HepG2 (cell line): ENCODE measurements at regions not wholly inside any gene's neighbourhood (a gene's known extent, or its start where the extent isn't known, plus 50 kb on each side); places are given as distances from the start of the nearest gene placed in this dataset.
A peak's percentile ranks its signal among the peaks of the same experiment; 100 is the strongest.

ENCODE experiments used
- CHCHD3 ChIP-seq: sonication (generic); formaldehyde crosslinking; IDR thresholded peaks from 2 replicates; pipeline ENCODE4 v1.8.0; 2022; ENCODE audit warnings: mild to moderate bottlenecking, missing genetic modification reagents, moderate library complexity
- ELF1 ChIP-seq: sonication (generic); formaldehyde crosslinking; IDR thresholded peaks from 2 replicates; pipeline ENCODE4 v1.4.0; 2020; ENCODE audit warnings: missing genetic modification reagents
- HOXA5 ChIP-seq: sonication (generic); formaldehyde crosslinking; IDR thresholded peaks from 2 replicates; pipeline ENCODE4 v1.4.0; 2020; ENCODE audit warnings: missing genetic modification reagents
- HOXA7 ChIP-seq: sonication (generic); formaldehyde crosslinking; IDR thresholded peaks from 2 replicates; pipeline ENCODE4 v1.8.1; 2022; ENCODE audit warnings: mild to moderate bottlenecking, missing genetic modification reagents, moderate library complexity
- IRX3 ChIP-seq: sonication (generic); formaldehyde crosslinking; IDR thresholded peaks from 2 replicates; pipeline ENCODE4 v1.8.1; 2023; ENCODE audit warnings: mild to moderate bottlenecking, low read depth, missing genetic modification reagents, borderline replicate concordance
- JUN ChIP-seq: sonication (generic); formaldehyde crosslinking; IDR thresholded peaks from 2 replicates; pipeline ENCODE4 v1.4.0; 2020; ENCODE audit warnings: mild to moderate bottlenecking, missing genetic modification reagents
- MEIS2 ChIP-seq: sonication (generic); formaldehyde crosslinking; IDR thresholded peaks from 2 replicates; pipeline ENCODE4 v1.9.0; 2021; ENCODE audit warnings: mild to moderate bottlenecking, missing genetic modification reagents
- MIER3 ChIP-seq: IDR thresholded peaks from 2 replicates; pipeline ENCODE4 v1.6.1; 2016; ENCODE audit warnings: missing compliant biosample characterization, borderline replicate concordance
- NFE2 ChIP-seq: sonication (generic); formaldehyde crosslinking; IDR thresholded peaks from 2 replicates; pipeline ENCODE4 v1.4.0; 2020; ENCODE audit warnings: missing genetic modification reagents
- POLR2A ChIP-seq, 2 experiments: IDR thresholded peaks; 2 replicates each; pipeline ENCODE4 v1.6.1; 2011; ENCODE audit warnings: low read depth in 2 of 2, low read length in 2 of 2, mild to moderate bottlenecking in 1 of 2, moderate library complexity in 1 of 2; ENCODE audit not compliant: insufficient read depth in 1 of 2
- ZBTB46 ChIP-seq: sonication (generic); formaldehyde crosslinking; IDR thresholded peaks from 2 replicates; pipeline ENCODE4 v1.4.0; 2020; ENCODE audit warnings: mild to moderate bottlenecking, missing genetic modification reagents, borderline replicate concordance
- ZNF251 ChIP-seq: sonication (generic); formaldehyde crosslinking; IDR thresholded peaks from 2 replicates; pipeline ENCODE4 v1.9.0; 2021; ENCODE audit warnings: mild to moderate bottlenecking, missing genetic modification reagents
- ZNF256 ChIP-seq: sonication (generic); formaldehyde crosslinking; conservative IDR thresholded peaks from 2 replicates; pipeline ENCODE4 v1.4.0; 2020; ENCODE audit warnings: missing genetic modification reagents
- ZNF543 ChIP-seq: sonication (generic); formaldehyde crosslinking; IDR thresholded peaks from 2 replicates; pipeline ENCODE4 v1.4.0; 2020; ENCODE audit warnings: mild to moderate bottlenecking, missing genetic modification reagents
- ZNF557 ChIP-seq: sonication (generic); formaldehyde crosslinking; IDR thresholded peaks from 2 replicates; pipeline ENCODE4 v1.4.0; 2020; ENCODE audit warnings: missing genetic modification reagents
- ZNF609 ChIP-seq: sonication (generic); formaldehyde crosslinking; IDR thresholded peaks from 2 replicates; pipeline ENCODE4 v1.4.0; 2020; ENCODE audit warnings: mild to moderate bottlenecking, missing genetic modification reagents, borderline replicate concordance
- ZNF709 ChIP-seq: sonication (generic); formaldehyde crosslinking; IDR thresholded peaks from 2 replicates; pipeline ENCODE4 v1.5.0; 2020; ENCODE audit warnings: mild to moderate bottlenecking, missing genetic modification reagents
- ZNF724P ChIP-seq: sonication (generic); formaldehyde crosslinking; IDR thresholded peaks from 2 replicates; pipeline ENCODE4 v1.8.0; 2022; ENCODE audit warnings: missing genetic modification reagents, borderline replicate concordance
- ZNF878 ChIP-seq: sonication (generic); formaldehyde crosslinking; IDR thresholded peaks from 2 replicates; pipeline ENCODE4 v1.8.1; 2023; ENCODE audit warnings: mild to moderate bottlenecking, missing genetic modification reagents, moderate library complexity
- ZSCAN20 ChIP-seq: sonication (generic); formaldehyde crosslinking; IDR thresholded peaks from 2 replicates; pipeline ENCODE4 v1.4.0; 2020; ENCODE audit warnings: missing genetic modification reagents, mild to moderate bottlenecking, borderline replicate concordance
- TF ChIP-seq, protein P1 (sequence below): sonication (generic); formaldehyde crosslinking; IDR thresholded peaks from 2 replicates; pipeline ENCODE4 v1.4.0; 2020; ENCODE audit warnings: missing genetic modification reagents

GRCh38 chr15:98528046-98528725 is 120.2 kb upstream of the IGF1R start (continued):
- TF ChIP-seq ZNF609 (CRISPR knock-in tag) (peak; percentile 60; the same call in 1 of the 2 replicates), IRX3 (no peak), ZNF878 (CRISPR knock-in tag) (no peak), ZBTB46 (CRISPR knock-in tag) (no peak), ZSCAN20 (CRISPR knock-in tag) (no peak), HOXA5 (CRISPR knock-in tag) (no peak), ELF1 (CRISPR knock-in tag) (peak; percentile 33; the same call in 1 of the 2 replicates), POLR2A (IDR thresholded peaks at IDR 0.05; ENCODE audit: insufficient read depth in 1 of 2, low read depth in 2 of 2, low read length in 2 of 2) (no peak), HOXA7 (no peak), ZNF709 (CRISPR knock-in tag) (no peak), ZNF256 (CRISPR knock-in tag) (no peak), MIER3 (CRISPR knock-in tag) (peak; percentile 50; the same call in 1 of the 2 replicates), ZNF724P (CRISPR knock-in tag) (no peak), ZNF557 (CRISPR knock-in tag) (no peak), CHCHD3 (CRISPR knock-in tag) (no peak), NFE2 (CRISPR knock-in tag) (no peak), MEIS2 (CRISPR knock-in tag) (peak; percentile 92), ZNF251 (CRISPR knock-in tag) (no peak), JUN (CRISPR knock-in tag) (peak; percentile 55; the same call in 1 of the 2 replicates), ZNF543 (CRISPR knock-in tag) (no peak)
- TF ChIP-seq, protein P1, sequence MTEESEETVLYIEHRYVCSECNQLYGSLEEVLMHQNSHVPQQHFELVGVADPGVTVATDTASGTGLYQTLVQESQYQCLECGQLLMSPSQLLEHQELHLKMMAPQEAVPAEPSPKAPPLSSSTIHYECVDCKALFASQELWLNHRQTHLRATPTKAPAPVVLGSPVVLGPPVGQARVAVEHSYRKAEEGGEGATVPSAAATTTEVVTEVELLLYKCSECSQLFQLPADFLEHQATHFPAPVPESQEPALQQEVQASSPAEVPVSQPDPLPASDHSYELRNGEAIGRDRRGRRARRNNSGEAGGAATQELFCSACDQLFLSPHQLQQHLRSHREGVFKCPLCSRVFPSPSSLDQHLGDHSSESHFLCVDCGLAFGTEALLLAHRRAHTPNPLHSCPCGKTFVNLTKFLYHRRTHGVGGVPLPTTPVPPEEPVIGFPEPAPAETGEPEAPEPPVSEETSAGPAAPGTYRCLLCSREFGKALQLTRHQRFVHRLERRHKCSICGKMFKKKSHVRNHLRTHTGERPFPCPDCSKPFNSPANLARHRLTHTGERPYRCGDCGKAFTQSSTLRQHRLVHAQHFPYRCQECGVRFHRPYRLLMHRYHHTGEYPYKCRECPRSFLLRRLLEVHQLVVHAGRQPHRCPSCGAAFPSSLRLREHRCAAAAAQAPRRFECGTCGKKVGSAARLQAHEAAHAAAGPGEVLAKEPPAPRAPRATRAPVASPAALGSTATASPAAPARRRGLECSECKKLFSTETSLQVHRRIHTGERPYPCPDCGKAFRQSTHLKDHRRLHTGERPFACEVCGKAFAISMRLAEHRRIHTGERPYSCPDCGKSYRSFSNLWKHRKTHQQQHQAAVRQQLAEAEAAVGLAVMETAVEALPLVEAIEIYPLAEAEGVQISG (CRISPR knock-in tag): 0 out of 2 replicates have a peak, but pooled peaks have one; percentile 38
